Mammary epithelial cell (primary cell): ENCODE measurements at regions not wholly inside any gene's neighbourhood (a gene's known extent, or its start where the extent isn't known, plus 50 kb on each side); places are given as distances from the start of the nearest gene placed in this dataset.

Source experiments
- CTCF ChIP-seq, 2 donors: IDR thresholded peaks in 1 of 2; conservative IDR thresholded peaks in 1 of 2; 2 replicates each; pipeline ENCODE4 v1.5.1; 2011 to 2012; ENCODE audit warnings: inconsistent platforms in 2 of 2, low read length in 2 of 2, mild to moderate bottlenecking in 2 of 2, control low read depth in 1 of 2, low read depth in 1 of 2; ENCODE audit not compliant: insufficient read depth in 1 of 2; ENCODE audit errors: extremely low read depth in 1 of 2
- EZH2 ChIP-seq: IDR thresholded peaks from 2 replicates; pipeline ENCODE4 v1.6.1; 2012; ENCODE audit warnings: low read length, inconsistent platforms, borderline replicate concordance

- TF ChIP-seq CTCF (conservative IDR thresholded peaks at IDR 0.05 in 1 of 2, IDR thresholded peaks at IDR 0.05 in 1 of 2; ENCODE audit: extremely low read depth in 1 of 2, insufficient read depth in 1 of 2, low read depth in 1 of 2, low read length in 2 of 2) = no peak
- no peak for TF ChIP-seq EZH2
Observed at GRCh38 chr5:124402144-124402581, 344.3 kb downstream of the ZNF608 start.
